Activated CD4-positive, alpha-beta T cell treated with anti-CD3 and anti-CD28 coated beads, Interleukin-10, Interleukin-2, amounts not matched to agents 100 ng/mL and 50 ng/mL, durations not matched to agents 16 hours and 8 hours (primary cell): ENCODE measurements at regions not wholly inside any gene's neighbourhood (a gene's known extent, or its start where the extent isn't known, plus 50 kb on each side); places are given as distances from the start of the nearest gene placed in this dataset.

Experiments used
- DNase-seq: peaks from one replicate; pipeline ENCODE4 v3.0.0-alpha.2; 2020

- DNase-seq, result no peak
Observed at GRCh38 chr11:91742155-91742554, 482.5 kb upstream of the FAT3 start.

- DNase-seq, result no peak
Observed at GRCh38 chr11:91731051-91731450, 493.6 kb upstream of the FAT3 start.

- no peak for DNase-seq
Observed at GRCh38 chr11:91730620-91731019, 494.0 kb upstream of the FAT3 start.

GRCh38 chr11:91730057-91730456 is 494.6 kb upstream of the FAT3 start:
- no peak for DNase-seq

- no peak for DNase-seq
Observed at GRCh38 chr11:91717169-91717568, 507.4 kb upstream of the FAT3 start.

GRCh38 chr11:91707652-91708482 is 516.8 kb upstream of the FAT3 start:
- no peak for DNase-seq

GRCh38 chr11:91703042-91703441 is 521.6 kb upstream of the FAT3 start:
- DNase-seq, result no peak

GRCh38 chr11:91700854-91701253 is 523.8 kb upstream of the FAT3 start:
- DNase-seq, result no peak

GRCh38 chr11:91698845-91699244 is 525.8 kb upstream of the FAT3 start:
- DNase-seq, result no peak

- no peak for DNase-seq
Observed at GRCh38 chr11:91694331-91694730, 530.3 kb upstream of the FAT3 start.

- no peak for DNase-seq
Observed at GRCh38 chr11:91691872-91692271, 532.7 kb upstream of the FAT3 start.

GRCh38 chr11:91688672-91689071 is 535.9 kb upstream of the FAT3 start:
- DNase-seq, result no peak

- DNase-seq, result no peak
Observed at GRCh38 chr11:91686700-91687099, 537.9 kb upstream of the FAT3 start.

- DNase-seq, result no peak
Observed at GRCh38 chr11:91686281-91686680, 538.3 kb upstream of the FAT3 start.

- DNase-seq, result no peak
Observed at GRCh38 chr11:91673705-91674104, 550.9 kb upstream of the FAT3 start.

GRCh38 chr11:91664521-91664920 is 560.1 kb upstream of the FAT3 start:
- DNase-seq, result no peak

GRCh38 chr11:91660036-91660435 is 564.6 kb upstream of the FAT3 start:
- no peak for DNase-seq

GRCh38 chr11:91654686-91655085 is 569.9 kb upstream of the FAT3 start:
- DNase-seq, result no peak

- DNase-seq, result no peak
Observed at GRCh38 chr11:91653079-91653754, 571.4 kb upstream of the FAT3 start.

- no peak for DNase-seq
Observed at GRCh38 chr11:91650802-91651201, 573.8 kb upstream of the FAT3 start.

- DNase-seq, result no peak
Observed at GRCh38 chr11:91641153-91641552, 583.5 kb upstream of the FAT3 start.

- no peak for DNase-seq
Observed at GRCh38 chr11:91639359-91639758, 585.3 kb upstream of the FAT3 start.

- DNase-seq, result no peak
Observed at GRCh38 chr11:91630916-91631673, 593.5 kb upstream of the FAT3 start.

GRCh38 chr11:91625495-91625894 is 599.1 kb upstream of the FAT3 start:
- DNase-seq, result no peak
